A549 (cell line): ENCODE measurements at regions not wholly inside any gene's neighbourhood (a gene's known extent, or its start where the extent isn't known, plus 50 kb on each side); places are given as distances from the start of the nearest gene placed in this dataset.

Experiments used
- ATAC-seq, 2 experiments: fragments of 200-7000 bp in 1 of 2; fragments of >200 bp in 1 of 2; cut with Nextera tagmentation in 1 of 2; cut with Tn5 transposase in 1 of 2; 3 replicates each; pipeline versions ENCODE4 v1.8.0 to v1.9.1; 2018 to 2020; ENCODE audit warnings: mild to moderate bottlenecking in 1 of 2, moderate library complexity in 1 of 2
- CTCF ChIA-PET: fragments of 300-600 bp; sonication (Branson Sonifier 250); formaldehyde crosslinking; extraction: SDS; loops from one replicate; lab custom pipeline; 2021; ENCODE audit warnings: antibody characterized with exemption, inconsistent platforms; lab: Yijun Ruan, JAX
- POLR2A ChIA-PET: fragments of 350-600 bp; formaldehyde crosslinking; extraction: SDS; loops from one replicate; lab custom pipeline; 2021; ENCODE audit warnings: antibody characterized with exemption, inconsistent platforms; lab: Yijun Ruan, JAX
- DNase-seq, 2 experiments: peaks; one replicate each; pipeline versions ENCODE4 v3.0.0 to v3.0.0-alpha.2; 2011 to 2016; ENCODE audit warnings: low read depth in 1 of 2, low spot score in 1 of 2
- FAIRE-seq: peaks from 2 replicates; lab custom pipeline; 2011; peaks lifted over from hg19 to GRCh38; lab: Jason Lieb, UNC
- H3K27ac ChIP-seq, 2 experiments: fragments of >200 bp; sonication (Bioruptor Twin); formaldehyde crosslinking; 3 replicates each; pipeline ENCODE4 v1.5.1; 2016 to 2017
- H3K4me1 ChIP-seq: fragments of >200 bp; sonication (Bioruptor Twin); formaldehyde crosslinking; 3 replicates; pipeline ENCODE4 v1.6.1; 2016
- H3K4me2 ChIP-seq: fragments of >200 bp; sonication (Bioruptor Twin); formaldehyde crosslinking; 3 replicates; pipeline ENCODE4 v1.6.1; 2016
- H3K4me3 ChIP-seq: fragments of >200 bp; sonication (Bioruptor Twin); formaldehyde crosslinking; 3 replicates; pipeline ENCODE4 v1.5.1; 2016
- H3K9me3 ChIP-seq: fragments of >200 bp; sonication (Bioruptor Twin); formaldehyde crosslinking; 3 replicates; pipeline ENCODE4 v1.6.1; 2016
- BHLHE40 ChIP-seq: IDR thresholded peaks from 2 replicates; pipeline ENCODE4 v1.6.1; 2012; ENCODE audit warnings: low read depth, low read length, inconsistent platforms
- CBX2 ChIP-seq: fragments of 200-600 bp; sonication (generic); IDR thresholded peaks from 2 replicates; pipeline ENCODE4 v1.6.1; 2016; ENCODE audit warnings: low read depth, mild to moderate bottlenecking, borderline replicate concordance
- CBX8 ChIP-seq: fragments of 200-600 bp; sonication (generic); IDR thresholded peaks from 2 replicates; pipeline ENCODE4 v1.6.1; 2016
- CEBPB ChIP-seq, 2 experiments: fragments of >200 bp in 1 of 2; sonication (Bioruptor Twin) in 1 of 2; formaldehyde crosslinking in 1 of 2; IDR thresholded peaks; 2 replicates each; pipeline ENCODE4 v1.6.1; 2012 to 2016
- CHD2 ChIP-seq: fragments of 150-350 bp; IDR thresholded peaks from 2 replicates; pipeline ENCODE4 v1.6.1; 2014; ENCODE audit warnings: low read length; ENCODE audit not compliant: partially characterized antibody
- CHD4 ChIP-seq: fragments of 200-600 bp; sonication (generic); IDR thresholded peaks from 2 replicates; pipeline ENCODE4 v1.6.1; 2016; ENCODE audit warnings: antibody characterized with exemption, mild to moderate bottlenecking, borderline replicate concordance
- EHF ChIP-seq: fragments of 250-450 bp; sonication (Bioruptor Pico); IDR thresholded peaks from 2 replicates; pipeline ENCODE4 v1.5.0; 2020; ENCODE audit warnings: mild to moderate bottlenecking
- ESRRA ChIP-seq: fragments of 150-350 bp; IDR thresholded peaks from 2 replicates; pipeline ENCODE4 v1.6.1; 2014; ENCODE audit warnings: mild to moderate bottlenecking, low read length, borderline replicate concordance
- FOSL2 ChIP-seq, 2 experiments: fragments of 450-650 bp in 1 of 2; fragments of >200 bp in 1 of 2; sonication (Bioruptor Twin) in 1 of 2; formaldehyde crosslinking; IDR thresholded peaks; 2 replicates each; pipeline versions ENCODE4 v1.5.0 to v1.6.1; 2016 to 2020; ENCODE audit warnings: mild to moderate bottlenecking in 1 of 2, moderate library complexity in 1 of 2
- GATA3 ChIP-seq: IDR thresholded peaks from 2 replicates; pipeline ENCODE4 v1.6.1; 2012; ENCODE audit warnings: borderline replicate concordance
- HDAC2 ChIP-seq: fragments of 200-600 bp; sonication (generic); IDR thresholded peaks from 2 replicates; pipeline ENCODE4 v1.6.1; 2016
- HES2 ChIP-seq: fragments of >200 bp; sonication (Bioruptor Twin); formaldehyde crosslinking; IDR thresholded peaks from 2 replicates; pipeline ENCODE4 v1.6.1; 2016
- HMGXB4 ChIP-seq: fragments of 250-450 bp; sonication (Bioruptor Pico); IDR thresholded peaks from 2 replicates; pipeline ENCODE4 v1.5.0; 2021; ENCODE audit warnings: mild to moderate bottlenecking, moderate library complexity, borderline replicate concordance
- HOXB13 ChIP-seq: fragments of 250-450 bp; sonication (Bioruptor Pico); IDR thresholded peaks from 2 replicates; pipeline ENCODE4 v1.5.0; 2020; ENCODE audit warnings: low read depth, mild to moderate bottlenecking, moderate library complexity
- HOXB5 ChIP-seq: fragments of 250-450 bp; sonication (Bioruptor Pico); IDR thresholded peaks from 2 replicates; pipeline ENCODE4 v1.5.0; 2020; ENCODE audit warnings: mild to moderate bottlenecking, moderate library complexity
- JUN ChIP-seq, 2 experiments: fragments of >200 bp; sonication (Bioruptor Twin); formaldehyde crosslinking; IDR thresholded peaks; 2 replicates in 1 of 2; 3 replicates in 1 of 2; pipeline ENCODE4 v1.6.1; 2016 to 2017
- MAFK ChIP-seq: fragments of 450-650 bp; IDR thresholded peaks from 2 replicates; pipeline ENCODE4 v1.6.1; 2014; ENCODE audit not compliant: partially characterized antibody
- MYC ChIP-seq: IDR thresholded peaks from 2 replicates; pipeline ENCODE4 v1.6.1; 2012; ENCODE audit warnings: mild to moderate bottlenecking, inconsistent platforms, low read length, improper control_type of control experiment, borderline replicate concordance
- NPAS2 ChIP-seq: fragments of 250-450 bp; sonication (Bioruptor Pico); IDR thresholded peaks from 2 replicates; pipeline ENCODE4 v1.8.0; 2022; ENCODE audit warnings: mild to moderate bottlenecking, moderate library complexity, borderline replicate concordance
- PBX3 ChIP-seq: IDR thresholded peaks from 2 replicates; pipeline ENCODE4 v1.6.1; 2012
- PHF8 ChIP-seq: fragments of 200-600 bp; sonication (generic); IDR thresholded peaks from 2 replicates; pipeline ENCODE4 v1.6.1; 2016; ENCODE audit warnings: low read depth, mild to moderate bottlenecking, antibody characterized with exemption, moderate library complexity, borderline replicate concordance
- POLR2AphosphoS2 ChIP-seq: conservative IDR thresholded peaks from 2 replicates; pipeline ENCODE4 v1.6.1; 2012; ENCODE audit warnings: low read length, improper control_type of control experiment, inconsistent platforms
- RFX5 ChIP-seq: fragments of 450-650 bp; IDR thresholded peaks from 2 replicates; pipeline ENCODE4 v1.7.1; 2014; ENCODE audit warnings: antibody characterized with exemption, mild to moderate bottlenecking, moderate library complexity
- RNF2 ChIP-seq: fragments of 200-600 bp; sonication (generic); IDR thresholded peaks from 2 replicates; pipeline ENCODE4 v1.6.1; 2016; ENCODE audit warnings: low read depth, mild to moderate bottlenecking, antibody characterized with exemption, moderate library complexity, borderline replicate concordance
- SMC3 ChIP-seq: fragments of >200 bp; sonication (Bioruptor Twin); formaldehyde crosslinking; IDR thresholded peaks from 3 replicates; pipeline ENCODE4 v1.6.1; 2018; ENCODE audit warnings: inconsistent platforms
- TP53 ChIP-seq: fragments of 250-450 bp; sonication (Bioruptor Pico); IDR thresholded peaks from 2 replicates; pipeline ENCODE4 v1.5.0; 2021; ENCODE audit warnings: mild to moderate bottlenecking, moderate library complexity
- USF2 ChIP-seq: fragments of 450-650 bp; IDR thresholded peaks from 2 replicates; pipeline ENCODE4 v1.6.1; 2014; ENCODE audit warnings: antibody characterized with exemption
- WGBS: methylation state at CpG from one replicate; pipeline ENCODE4 v1.1.6; 2017; ENCODE audit errors: missing lambda C conversion rate; 5-methylcytosine and 5-hydroxymethylcytosine counted together
- TF ChIP-seq, protein P1 (sequence below): fragments of >200 bp; sonication (Bioruptor Twin); formaldehyde crosslinking; IDR thresholded peaks from 3 replicates; pipeline ENCODE4 v1.5.1; 2016
- TF ChIP-seq, protein P2 (sequence below): fragments of 150-350 bp; IDR thresholded peaks from 2 replicates; pipeline ENCODE4 v1.6.1; 2014; ENCODE audit warnings: low read depth, mild to moderate bottlenecking, low read length

- no peaks in the 10 kb centered on the region for H3K9me3 ChIP-seq
- CTCF ChIA-PET, result no interaction called here
- no peak for DNase-seq
- POLR2A ChIA-PET, result no interaction called here
- TF ChIP-seq, protein P1, sequence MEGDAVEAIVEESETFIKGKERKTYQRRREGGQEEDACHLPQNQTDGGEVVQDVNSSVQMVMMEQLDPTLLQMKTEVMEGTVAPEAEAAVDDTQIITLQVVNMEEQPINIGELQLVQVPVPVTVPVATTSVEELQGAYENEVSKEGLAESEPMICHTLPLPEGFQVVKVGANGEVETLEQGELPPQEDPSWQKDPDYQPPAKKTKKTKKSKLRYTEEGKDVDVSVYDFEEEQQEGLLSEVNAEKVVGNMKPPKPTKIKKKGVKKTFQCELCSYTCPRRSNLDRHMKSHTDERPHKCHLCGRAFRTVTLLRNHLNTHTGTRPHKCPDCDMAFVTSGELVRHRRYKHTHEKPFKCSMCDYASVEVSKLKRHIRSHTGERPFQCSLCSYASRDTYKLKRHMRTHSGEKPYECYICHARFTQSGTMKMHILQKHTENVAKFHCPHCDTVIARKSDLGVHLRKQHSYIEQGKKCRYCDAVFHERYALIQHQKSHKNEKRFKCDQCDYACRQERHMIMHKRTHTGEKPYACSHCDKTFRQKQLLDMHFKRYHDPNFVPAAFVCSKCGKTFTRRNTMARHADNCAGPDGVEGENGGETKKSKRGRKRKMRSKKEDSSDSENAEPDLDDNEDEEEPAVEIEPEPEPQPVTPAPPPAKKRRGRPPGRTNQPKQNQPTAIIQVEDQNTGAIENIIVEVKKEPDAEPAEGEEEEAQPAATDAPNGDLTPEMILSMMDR, result no peak
- TF ChIP-seq PBX3 (no peak), BHLHE40 (no peak), TP53 (CRISPR knock-in tag) (no peak), CEBPB (IDR thresholded peaks at IDR 0.05) (no peak), SMC3 (no peak), RNF2 (no peak), HMGXB4 (CRISPR knock-in tag) (no peak), MAFK (no peak), RFX5 (no peak), HOXB13 (no peak), ESRRA (no peak), PHF8 (no peak), HDAC2 (no peak), CHD4 (no peak), EHF (no peak), NPAS2 (no peak), HOXB5 (CRISPR knock-in tag) (no peak), JUN (IDR thresholded peaks at IDR 0.05) (no peak)
- H3K4me2 ChIP-seq, result no peak overlapping the region
- ATAC-seq, result no peak
- H3K4me1 ChIP-seq, result no peaks in the 10 kb centered on the region
- H3K27ac ChIP-seq, result no peak overlapping the region
- H3K4me3 ChIP-seq, result no peak overlapping the region
- WGBS, result 58% methylated on average over 2 of the region's 2 CpGs
- no peak for FAIRE-seq
These were observed 1544.9 kb upstream of the WWC1 start for GRCh38 chr5:166746506-166746905.

- ChIA-PET CTCF (no interaction called here), POLR2A (no interaction called here)
- no peak for TF ChIP-seq RFX5
- no peak for TF ChIP-seq GATA3
- no peak for TF ChIP-seq FOSL2 (IDR thresholded peaks at IDR 0.05)
- TF ChIP-seq FOSL2 (CRISPR knock-in tag; IDR thresholded peaks at IDR 0.05), result no peak
- no peak for TF ChIP-seq TP53 (CRISPR knock-in tag)
- no peak for TF ChIP-seq EHF
- TF ChIP-seq POLR2AphosphoS2, result no peak
- TF ChIP-seq USF2, result no peak
- no peak for TF ChIP-seq HES2
- TF ChIP-seq, protein P2, sequence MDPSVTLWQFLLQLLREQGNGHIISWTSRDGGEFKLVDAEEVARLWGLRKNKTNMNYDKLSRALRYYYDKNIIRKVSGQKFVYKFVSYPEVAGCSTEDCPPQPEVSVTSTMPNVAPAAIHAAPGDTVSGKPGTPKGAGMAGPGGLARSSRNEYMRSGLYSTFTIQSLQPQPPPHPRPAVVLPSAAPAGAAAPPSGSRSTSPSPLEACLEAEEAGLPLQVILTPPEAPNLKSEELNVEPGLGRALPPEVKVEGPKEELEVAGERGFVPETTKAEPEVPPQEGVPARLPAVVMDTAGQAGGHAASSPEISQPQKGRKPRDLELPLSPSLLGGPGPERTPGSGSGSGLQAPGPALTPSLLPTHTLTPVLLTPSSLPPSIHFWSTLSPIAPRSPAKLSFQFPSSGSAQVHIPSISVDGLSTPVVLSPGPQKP, result no peak
- no peak for TF ChIP-seq HOXB5 (CRISPR knock-in tag)
- TF ChIP-seq MYC, result no peak
- no peak for TF ChIP-seq CBX8
- no peak for TF ChIP-seq CBX2
- TF ChIP-seq, protein P1, result no peak
- no peak for TF ChIP-seq CHD2
- no peak for FAIRE-seq
- ATAC-seq, result no peak
- no peak overlapping the region for H3K4me2 ChIP-seq
- no peaks in the 10 kb centered on the region for H3K4me1 ChIP-seq
- H3K4me3 ChIP-seq, result no peak overlapping the region
- no peaks in the 10 kb centered on the region for H3K9me3 ChIP-seq
- no peak for DNase-seq
- H3K27ac ChIP-seq, result no peak overlapping the region
These were observed 1541.1 kb upstream of the WWC1 start for GRCh38 chr5:166750376-166750775.
